ENCODE measurements at regions not wholly inside any gene's neighbourhood (a gene's known extent, or its start where the extent isn't known, plus 50 kb on each side); places are given as distances from the start of the nearest gene placed in this dataset.

GRCh38 chr1:64387389-64388285 is 82.3 kb upstream of the CACHD1 start:
- H3K4me1 ChIP-seq, result no peaks in the 10 kb centered on the region
- H3K4me3 ChIP-seq, result no peak overlapping the region
- no peaks in the 10 kb centered on the region for H3K27me3 ChIP-seq
- no peaks in the 10 kb centered on the region for H3K9me3 ChIP-seq
- H3K36me3 ChIP-seq, result no peaks in the 10 kb centered on the region
- TF ChIP-seq, protein P1, sequence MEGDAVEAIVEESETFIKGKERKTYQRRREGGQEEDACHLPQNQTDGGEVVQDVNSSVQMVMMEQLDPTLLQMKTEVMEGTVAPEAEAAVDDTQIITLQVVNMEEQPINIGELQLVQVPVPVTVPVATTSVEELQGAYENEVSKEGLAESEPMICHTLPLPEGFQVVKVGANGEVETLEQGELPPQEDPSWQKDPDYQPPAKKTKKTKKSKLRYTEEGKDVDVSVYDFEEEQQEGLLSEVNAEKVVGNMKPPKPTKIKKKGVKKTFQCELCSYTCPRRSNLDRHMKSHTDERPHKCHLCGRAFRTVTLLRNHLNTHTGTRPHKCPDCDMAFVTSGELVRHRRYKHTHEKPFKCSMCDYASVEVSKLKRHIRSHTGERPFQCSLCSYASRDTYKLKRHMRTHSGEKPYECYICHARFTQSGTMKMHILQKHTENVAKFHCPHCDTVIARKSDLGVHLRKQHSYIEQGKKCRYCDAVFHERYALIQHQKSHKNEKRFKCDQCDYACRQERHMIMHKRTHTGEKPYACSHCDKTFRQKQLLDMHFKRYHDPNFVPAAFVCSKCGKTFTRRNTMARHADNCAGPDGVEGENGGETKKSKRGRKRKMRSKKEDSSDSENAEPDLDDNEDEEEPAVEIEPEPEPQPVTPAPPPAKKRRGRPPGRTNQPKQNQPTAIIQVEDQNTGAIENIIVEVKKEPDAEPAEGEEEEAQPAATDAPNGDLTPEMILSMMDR (IDR thresholded peaks at IDR 0.05), result no peak
- H3K27ac ChIP-seq, result no peak overlapping the region
- no peak for DNase-seq (ENCODE audit: low spot score)

GRCh38 chr1:64388336-64388735 is 81.6 kb upstream of the CACHD1 start:
- Histone ChIP-seq H3K27ac (no peak overlapping the region), H3K27me3 (no peaks in the 10 kb centered on the region), H3K36me3 (no peaks in the 10 kb centered on the region), H3K4me3 (no peak overlapping the region), H3K4me1 (no peaks in the 10 kb centered on the region), H3K9me3 (no peaks in the 10 kb centered on the region)
- no peak for DNase-seq (ENCODE audit: low spot score)
- TF ChIP-seq, protein P1 (IDR thresholded peaks at IDR 0.05), result no peak

DNA sequence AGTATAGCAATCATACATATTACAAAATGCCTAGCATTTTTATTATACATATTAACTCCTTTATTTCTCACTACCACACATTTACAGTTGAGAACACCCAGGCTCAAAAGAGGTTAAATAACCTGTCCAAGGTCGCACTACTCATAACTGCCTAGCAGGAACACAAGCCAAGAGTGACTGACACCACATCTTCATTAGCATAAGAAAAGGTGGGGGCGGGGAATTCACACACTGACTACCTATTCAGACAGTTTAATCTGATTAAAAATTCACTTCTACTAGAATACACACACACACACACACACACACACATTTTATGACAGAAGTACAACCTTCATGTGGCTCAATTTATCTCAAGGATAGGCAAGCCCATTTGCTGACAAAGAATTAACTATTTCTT is 77.8 kb upstream of the CACHD1 start:
- H3K36me3 ChIP-seq, result no peaks in the 10 kb centered on the region
- no peak overlapping the region for H3K27ac ChIP-seq
- no peak overlapping the region for H3K4me3 ChIP-seq

DNA sequence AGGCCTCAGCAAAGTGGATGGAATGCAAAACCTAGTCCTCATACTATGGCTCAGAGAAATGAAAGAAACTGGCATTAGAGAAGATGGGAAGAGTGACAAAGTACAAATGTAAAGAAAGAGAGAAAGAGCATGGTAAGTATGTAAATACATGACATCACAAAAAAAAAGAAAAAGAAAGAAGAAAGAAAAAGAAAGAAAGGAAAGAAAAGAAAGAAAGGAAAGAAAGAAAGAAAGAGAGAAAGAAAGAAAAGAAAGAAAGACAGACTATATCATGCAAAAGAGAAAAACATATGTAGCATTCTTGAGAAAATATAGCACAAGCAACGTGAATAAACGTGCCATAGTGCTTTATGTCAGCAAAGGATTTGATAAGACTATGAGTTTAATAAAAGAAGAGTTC is 76.1 kb upstream of the CACHD1 start:
- Histone ChIP-seq H3K9me3 (no peaks in the 10 kb centered on the region), H3K27ac (no peak overlapping the region), H3K4me3 (no peak overlapping the region), H3K4me1 (no peaks in the 10 kb centered on the region), H3K27me3 (no peaks in the 10 kb centered on the region), H3K36me3 (no peaks in the 10 kb centered on the region)
- DNase-seq (ENCODE audit: low spot score), result no peak
- TF ChIP-seq, protein P1 (IDR thresholded peaks at IDR 0.05), result no peak

More for the DNA sequence above, 77.8 kb upstream of the CACHD1 start:
- H3K4me1 ChIP-seq, result no peaks in the 10 kb centered on the region
- TF ChIP-seq, protein P1 (IDR thresholded peaks at IDR 0.05), result no peak
- no peaks in the 10 kb centered on the region for H3K9me3 ChIP-seq
- no peak for DNase-seq (ENCODE audit: low spot score)
- no peaks in the 10 kb centered on the region for H3K27me3 ChIP-seq

GRCh38 chr1:64396817-64397216 is 73.1 kb upstream of the CACHD1 start:
- no peak for DNase-seq (ENCODE audit: low spot score)
- no peaks in the 10 kb centered on the region for H3K4me1 ChIP-seq
- no peak overlapping the region for H3K4me3 ChIP-seq
- H3K27ac ChIP-seq, result no peak overlapping the region
- no peaks in the 10 kb centered on the region for H3K9me3 ChIP-seq
- TF ChIP-seq, protein P1 (IDR thresholded peaks at IDR 0.05), result no peak
- no peaks in the 10 kb centered on the region for H3K36me3 ChIP-seq
- no peaks in the 10 kb centered on the region for H3K27me3 ChIP-seq

Data from right atrium auricular region (tissue), 2 donors.